GM12865 (cell line): ENCODE measurements at regions not wholly inside any gene's neighbourhood (a gene's known extent, or its start where the extent isn't known, plus 50 kb on each side); places are given as distances from the start of the nearest gene placed in this dataset.
A peak's percentile ranks its signal among the peaks of the same experiment; 100 is the strongest.

ENCODE experiments used
- DNase-seq: peaks from one replicate; pipeline ENCODE4 v3.0.0; 2010; ENCODE audit warnings: low read depth
- H3K4me3 ChIP-seq: 2 replicates; pipeline ENCODE4 v1.5.1; 2011; ENCODE audit warnings: mild to moderate bottlenecking, low read depth, low read length, control low read depth
- TF ChIP-seq, protein P1 (sequence below): IDR thresholded peaks from 2 replicates; pipeline ENCODE4 v1.5.1; 2011; ENCODE audit warnings: low read length, control low read depth, low read depth, inconsistent platforms; ENCODE audit not compliant: insufficient read depth; ENCODE audit errors: missing control alignments

DNA sequence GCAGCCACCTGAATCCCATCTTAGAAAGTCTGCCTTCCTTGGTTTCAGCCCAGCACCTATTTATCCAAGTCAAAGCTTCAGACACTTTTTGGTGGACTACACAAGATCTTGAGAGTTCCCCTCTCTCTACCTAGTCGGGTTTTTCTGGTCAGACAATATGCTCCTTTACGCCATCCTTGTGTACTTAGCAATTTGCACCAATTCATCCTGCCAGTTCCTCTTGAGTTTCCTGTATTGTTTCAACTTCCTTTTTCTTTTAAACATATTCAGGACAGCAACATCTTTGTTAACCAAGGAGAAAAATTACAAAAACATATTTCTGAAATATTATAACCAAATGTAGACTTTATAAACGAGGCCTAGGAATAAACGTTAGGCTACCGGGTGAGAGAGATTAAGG, 368.2 kb upstream of the CADM1 start:
- H3K4me3 ChIP-seq: no peak overlapping the region
- TF ChIP-seq, protein P1, sequence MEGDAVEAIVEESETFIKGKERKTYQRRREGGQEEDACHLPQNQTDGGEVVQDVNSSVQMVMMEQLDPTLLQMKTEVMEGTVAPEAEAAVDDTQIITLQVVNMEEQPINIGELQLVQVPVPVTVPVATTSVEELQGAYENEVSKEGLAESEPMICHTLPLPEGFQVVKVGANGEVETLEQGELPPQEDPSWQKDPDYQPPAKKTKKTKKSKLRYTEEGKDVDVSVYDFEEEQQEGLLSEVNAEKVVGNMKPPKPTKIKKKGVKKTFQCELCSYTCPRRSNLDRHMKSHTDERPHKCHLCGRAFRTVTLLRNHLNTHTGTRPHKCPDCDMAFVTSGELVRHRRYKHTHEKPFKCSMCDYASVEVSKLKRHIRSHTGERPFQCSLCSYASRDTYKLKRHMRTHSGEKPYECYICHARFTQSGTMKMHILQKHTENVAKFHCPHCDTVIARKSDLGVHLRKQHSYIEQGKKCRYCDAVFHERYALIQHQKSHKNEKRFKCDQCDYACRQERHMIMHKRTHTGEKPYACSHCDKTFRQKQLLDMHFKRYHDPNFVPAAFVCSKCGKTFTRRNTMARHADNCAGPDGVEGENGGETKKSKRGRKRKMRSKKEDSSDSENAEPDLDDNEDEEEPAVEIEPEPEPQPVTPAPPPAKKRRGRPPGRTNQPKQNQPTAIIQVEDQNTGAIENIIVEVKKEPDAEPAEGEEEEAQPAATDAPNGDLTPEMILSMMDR: no peak
- DNase-seq: peak; percentile 28

DNA sequence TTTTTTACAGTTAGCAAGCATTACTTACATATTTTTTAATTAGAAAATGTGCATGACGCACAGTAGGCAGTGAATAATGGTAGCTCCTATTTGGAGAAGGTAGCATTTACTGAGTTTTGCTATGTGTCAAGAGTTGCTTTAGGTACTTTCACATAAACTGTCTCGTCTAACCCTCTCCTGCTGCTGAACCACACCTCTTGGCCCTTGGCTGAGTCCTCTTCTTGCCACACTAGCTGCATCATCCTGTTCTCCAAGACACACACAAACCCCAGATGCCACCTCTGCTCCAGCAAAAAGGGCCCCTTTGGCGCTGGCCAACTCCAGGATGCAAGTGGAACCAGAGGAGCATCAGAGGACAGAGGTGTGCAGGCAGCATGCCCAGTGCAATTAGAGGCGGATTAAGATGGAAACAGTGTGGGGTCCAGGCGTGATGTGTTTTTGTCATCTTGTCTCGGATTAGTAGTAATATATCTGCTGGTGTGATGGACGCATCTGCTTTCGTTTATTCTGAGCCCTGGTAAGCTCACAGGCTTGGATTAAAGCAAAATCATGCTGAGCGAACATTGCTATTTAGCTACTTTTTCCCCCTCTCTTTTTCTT, 367.0 kb upstream of the CADM1 start:
- no peak overlapping the region for H3K4me3 ChIP-seq
- TF ChIP-seq, protein P1: no peak
- no peak for DNase-seq

DNA sequence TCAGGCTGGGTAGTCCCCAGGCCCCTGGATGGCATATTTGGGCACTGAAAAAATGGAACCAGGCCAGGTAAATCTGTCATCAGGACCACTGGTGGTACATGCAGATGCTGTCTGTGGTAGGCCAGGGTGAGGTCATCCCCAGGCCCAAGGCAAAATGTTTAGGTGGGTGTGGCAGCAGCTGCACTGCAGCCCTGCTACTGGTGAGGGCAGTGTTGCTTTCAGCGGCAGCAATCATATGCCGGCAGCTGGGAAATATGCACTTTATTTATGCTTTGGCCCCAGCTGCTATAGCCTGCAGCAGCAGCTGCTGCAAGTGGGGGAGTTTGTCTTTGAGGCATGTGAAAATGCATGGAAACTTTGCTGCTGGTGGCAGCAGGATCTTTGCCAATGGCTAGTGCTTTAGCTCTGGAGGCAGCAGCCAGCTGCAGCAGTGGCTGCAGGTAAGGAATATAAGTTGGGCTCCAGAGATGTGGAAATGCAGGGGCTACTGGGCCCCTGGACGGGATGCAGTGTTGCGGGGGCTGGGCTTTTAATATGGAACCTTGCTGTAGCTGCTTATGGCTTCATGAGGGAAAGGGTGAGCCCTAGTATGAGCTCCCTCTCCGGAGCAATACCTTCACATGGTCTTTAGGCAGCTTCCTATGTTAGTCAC, 365.7 kb upstream of the CADM1 start:
- DNase-seq: peak; percentile 88
- peak overlapping the region; percentile 27; the same call in 1 of the 2 replicates for H3K4me3 ChIP-seq
- TF ChIP-seq, protein P1: peak; percentile 81

DNA sequence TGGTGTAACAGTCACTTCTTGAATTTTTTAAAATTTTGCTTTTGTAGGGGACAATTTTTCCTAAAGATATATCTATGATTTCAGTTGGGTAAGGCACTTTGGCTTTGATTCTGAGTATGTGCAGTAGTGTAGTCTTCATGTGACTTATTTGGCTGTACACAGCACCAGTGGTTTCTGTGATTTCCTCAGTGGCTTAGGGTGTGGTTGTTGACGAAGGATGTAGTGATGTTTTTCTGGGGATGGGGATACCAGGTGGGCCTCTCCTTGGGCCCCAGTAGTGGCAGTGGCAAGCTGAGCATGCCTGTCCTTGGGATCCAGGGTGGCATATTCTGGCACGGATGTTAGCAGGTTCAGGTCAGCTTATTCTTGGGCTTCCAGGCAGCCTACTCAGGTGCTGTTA, 364.9 kb upstream of the CADM1 start:
- no peak overlapping the region for H3K4me3 ChIP-seq
- TF ChIP-seq, protein P1: no peak
- DNase-seq: no peak

DNA sequence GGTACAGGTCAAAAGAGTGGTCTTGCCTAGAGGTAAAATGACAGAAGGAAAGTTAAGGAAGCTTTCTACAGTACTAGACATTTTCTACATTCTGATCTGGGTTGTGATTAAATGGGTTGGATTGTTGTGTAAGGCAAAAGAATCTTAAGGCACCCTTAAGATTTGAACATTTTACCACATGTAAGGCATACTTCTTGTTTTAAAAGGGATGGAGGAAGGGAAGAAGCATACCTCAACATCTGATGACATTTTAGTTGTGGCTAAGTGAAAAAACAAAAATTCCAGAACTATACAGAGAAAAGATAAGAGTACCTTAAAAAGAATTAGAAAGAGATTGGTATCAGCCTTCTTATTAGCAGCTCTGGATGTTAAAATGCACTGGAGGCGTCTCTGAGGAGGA, 356.0 kb upstream of the CADM1 start:
- TF ChIP-seq, protein P1: no peak
- no peak overlapping the region for H3K4me3 ChIP-seq
- no peak for DNase-seq

DNA sequence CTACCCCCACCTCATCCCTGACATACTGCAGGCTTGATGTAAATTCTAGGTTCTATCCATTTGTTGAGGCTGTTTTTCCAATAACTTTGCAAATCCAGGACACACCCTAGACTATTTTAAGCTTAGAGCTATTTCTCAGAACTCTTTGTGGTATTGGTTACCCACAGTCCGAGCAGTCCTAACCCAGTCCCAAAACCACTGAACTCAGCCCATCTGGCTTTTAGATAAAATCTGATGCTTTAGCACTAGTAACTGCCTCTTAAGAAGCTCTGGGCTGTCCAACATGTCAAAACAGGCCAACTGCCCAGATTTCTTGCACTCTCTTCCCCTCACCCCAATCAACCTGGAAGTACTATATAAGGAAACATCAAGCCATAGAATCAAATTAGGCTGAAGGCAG, 344.4 kb upstream of the CADM1 start:
- no peak overlapping the region for H3K4me3 ChIP-seq
- TF ChIP-seq, protein P1: no peak
- DNase-seq: no peak

DNA sequence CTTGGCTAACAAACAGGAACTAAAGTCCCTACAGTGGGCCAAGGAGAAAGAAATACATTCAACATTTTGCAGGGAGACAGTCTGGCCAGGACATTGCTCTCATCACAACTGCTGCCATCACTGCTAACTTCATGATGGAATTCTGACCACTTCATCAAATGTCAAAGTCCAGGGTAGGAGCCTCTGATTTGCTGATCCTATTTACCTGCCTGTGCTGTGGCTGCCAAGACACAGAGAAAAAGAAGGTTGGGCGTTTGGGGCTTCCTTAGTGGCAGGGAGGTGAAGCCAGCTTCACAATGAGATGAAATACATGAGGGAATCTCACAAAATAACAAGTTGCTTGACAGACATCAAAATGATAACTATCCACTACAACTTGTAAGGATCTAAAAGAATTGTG, 343.9 kb upstream of the CADM1 start:
- no peak for DNase-seq
- no peak overlapping the region for H3K4me3 ChIP-seq
- TF ChIP-seq, protein P1: no peak
